Right cardiac atrium (tissue), 5 donors: ENCODE measurements at regions not wholly inside any gene's neighbourhood (a gene's known extent, or its start where the extent isn't known, plus 50 kb on each side); places are given as distances from the start of the nearest gene placed in this dataset.

Experiments used
- ATAC-seq, 2 donors: fragments of 200-7000 bp; cut with Tn5 transposase; one replicate each; pipeline versions ENCODE4 v1.8.0 to v1.9.1; 2020; ENCODE audit warnings: moderate library complexity in 2 of 2, mild to moderate bottlenecking in 1 of 2
- DNase-seq, 3 donors: peaks; one replicate each; pipeline ENCODE4 v3.0.0-alpha.2; 2020
- H3K27ac ChIP-seq: one replicate; pipeline ENCODE4 v1.5.1; 2013; ENCODE audit warnings: mild to moderate bottlenecking, low read length, control low read depth, moderate library complexity
- H3K27me3 ChIP-seq: one replicate; pipeline ENCODE4 v1.6.1; 2013; ENCODE audit not compliant: control insufficient read depth, insufficient read depth
- H3K4me1 ChIP-seq: one replicate; pipeline ENCODE4 v1.6.1; 2013; ENCODE audit warnings: low read length; ENCODE audit not compliant: control insufficient read depth, insufficient read depth
- H3K4me3 ChIP-seq: one replicate; pipeline ENCODE4 v1.5.1; 2013; ENCODE audit warnings: low read length, control low read depth
- H3K9me3 ChIP-seq: one replicate; pipeline ENCODE4 v1.6.1; 2013; ENCODE audit warnings: low read length; ENCODE audit not compliant: control insufficient read depth
- WGBS: extraction: QIAGEN DNeasy Blood & Tissue Kit; methylation state at CpG from one replicate; pipeline ENCODE4 v1.1.7; 2013; 5-methylcytosine and 5-hydroxymethylcytosine counted together
- intact Hi-C, 4 donors: fragments of 100-400 bp; cut with DNase I; formaldehyde crosslinking; loops; one replicate each; pipeline versions ENCODE4 v1.11.0 to v1.14.0; 2022 to 2023
- donor health status: healthy with polysubstance abuse.
- donor health status: DM: no; HTN: yes; CAD: no.
- donor health status: DM: no; HTN: no; CAD: no.
- donor health status: DM: no; HTN: yes; CAD: no; lungs with severe emphysema.
- donor health status: DM: yes; HTN: yes; CAD: no.

DNA sequence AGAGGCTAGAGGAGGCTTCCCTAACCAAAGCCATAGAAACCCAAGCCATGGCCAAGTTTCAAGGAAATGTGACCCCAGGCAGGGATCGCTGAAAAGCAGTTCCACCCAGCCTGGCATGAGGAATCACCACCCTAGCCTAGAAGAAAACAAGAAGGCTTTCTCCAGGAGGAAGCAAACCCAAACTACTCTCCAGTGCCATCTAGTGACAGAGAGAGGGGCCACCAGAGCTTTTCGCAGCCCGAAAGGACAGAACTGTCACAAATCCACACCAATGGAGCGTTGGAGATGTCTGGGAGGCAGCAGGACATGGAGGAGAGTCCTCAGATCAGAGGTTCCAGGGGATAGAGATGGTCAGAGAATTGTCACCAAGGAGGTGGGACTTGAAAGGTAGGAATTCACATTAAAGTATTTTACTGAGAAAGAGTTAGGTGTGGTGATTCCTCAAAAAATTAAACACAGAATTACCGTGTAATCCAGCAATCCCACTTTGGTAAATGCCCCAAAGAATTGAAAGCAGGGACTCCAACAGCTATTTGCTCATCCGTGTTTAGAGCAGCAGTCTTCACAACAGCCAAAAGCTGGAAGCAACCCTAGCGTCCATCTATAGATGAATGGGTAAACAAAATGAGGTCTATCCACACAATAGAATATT lies 67.3 kb upstream of the NUP50 start:
- Histone ChIP-seq H3K4me3 (no peak overlapping the region), H3K9me3 (no peaks in the 10 kb centered on the region), H3K4me1 (no peaks in the 10 kb centered on the region), H3K27ac (no peak overlapping the region), H3K27me3 (no peaks in the 10 kb centered on the region)
- intact Hi-C loops = loop anchor here in 2 of 4 donors (10.0 kb wide), 2 partner anchors 122 to 282 kb away; no protein-coding TSS in a partner anchor
- DNase-seq (peak in 1 of 3 donors; percentile 62), ATAC-seq (peak; percentile 67 to 71)
- WGBS = 24% methylated on average over 7 of the region's 7 CpGs

DNA sequence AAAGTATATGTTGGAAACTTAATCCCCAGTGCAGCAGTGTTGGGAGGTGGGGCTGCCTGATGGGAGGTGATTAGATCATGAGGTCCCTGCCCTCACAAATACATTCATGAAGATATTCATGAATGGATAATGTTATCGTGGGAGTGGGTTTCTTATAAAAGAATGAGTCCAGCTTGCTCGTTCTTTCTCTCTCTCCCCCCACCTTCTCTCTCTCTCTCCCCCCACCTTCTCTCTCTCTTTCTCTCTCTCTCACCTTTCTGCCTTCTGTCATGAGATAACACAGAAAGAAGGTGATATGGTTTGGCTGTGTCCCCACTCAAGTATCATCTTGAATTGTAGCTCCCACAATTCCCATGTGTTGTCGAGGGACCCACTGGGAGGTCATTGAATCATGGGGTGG lies 66.7 kb upstream of the NUP50 start:
- DNase-seq (no peak), ATAC-seq (no peak)
- H3K27ac ChIP-seq = no peak overlapping the region
- no peaks in the 10 kb centered on the region for H3K4me1 ChIP-seq
- no peaks in the 10 kb centered on the region for H3K9me3 ChIP-seq
- no peak overlapping the region for H3K4me3 ChIP-seq
- H3K27me3 ChIP-seq = no peaks in the 10 kb centered on the region
- 74% methylated on average over 3 of the region's 3 CpGs for WGBS
- intact Hi-C loops = loop anchor here in 2 of 4 donors (10.0 kb wide), 2 partner anchors 122 to 282 kb away; no protein-coding TSS in a partner anchor

DNA sequence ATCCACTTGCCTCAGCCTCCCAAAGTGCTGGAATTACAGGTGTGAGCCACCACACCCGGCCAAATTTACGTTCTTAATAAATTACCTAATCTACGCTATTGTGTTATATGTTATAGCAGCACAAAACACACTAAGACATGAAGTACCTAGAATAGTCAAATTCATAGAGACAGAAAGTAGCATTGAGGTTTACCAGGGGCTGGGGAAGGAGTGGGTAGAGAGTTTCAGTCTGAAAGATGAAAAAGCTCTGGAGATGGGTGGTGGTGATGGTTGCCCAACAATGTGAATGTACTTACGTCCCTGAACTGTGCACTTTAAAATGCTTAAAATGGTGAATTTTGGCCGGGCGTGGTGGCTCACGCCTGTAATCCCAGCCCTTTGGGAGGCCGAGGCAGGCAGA lies 65.7 kb upstream of the NUP50 start:
- Histone ChIP-seq H3K4me1 (no peaks in the 10 kb centered on the region), H3K4me3 (no peak overlapping the region), H3K27me3 (no peaks in the 10 kb centered on the region), H3K27ac (no peak overlapping the region), H3K9me3 (no peaks in the 10 kb centered on the region)
- intact Hi-C loops = loop anchor here in 2 of 4 donors (10.0 kb wide), 2 partner anchors 123 to 283 kb away; no protein-coding TSS in a partner anchor
- ATAC-seq (no peak), DNase-seq (no peak)
- WGBS = 86% methylated on average over 8 of the region's 8 CpGs

DNA sequence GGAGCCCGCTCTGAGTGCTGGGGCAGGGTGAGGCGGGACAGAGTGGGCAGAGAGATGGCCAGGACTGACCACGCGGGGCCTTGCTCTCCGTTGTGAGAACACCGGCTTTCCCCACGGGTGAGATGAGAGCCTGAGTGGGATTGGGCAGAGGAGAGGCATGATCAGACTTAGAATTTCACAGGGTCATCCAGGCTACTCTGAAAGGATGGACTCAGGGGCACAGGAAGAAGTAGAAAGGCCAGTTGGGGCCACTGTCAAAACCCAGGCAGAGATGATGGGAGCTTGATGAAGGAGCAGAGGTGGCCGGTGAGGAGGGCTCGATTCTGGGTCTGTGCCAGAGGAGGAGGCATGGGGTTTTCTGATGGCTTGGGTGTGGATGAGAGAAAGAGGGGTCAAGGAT lies 63.8 kb upstream of the NUP50 start:
- intact Hi-C loops = loop anchor here in 3 of 4 donors (5.0 to 10.0 kb wide), 4 partner anchors 125 to 285 kb away; no protein-coding TSS in a partner anchor
- 68% methylated on average over 9 of the region's 9 CpGs for WGBS
- DNase-seq = no peak
- Histone ChIP-seq H3K9me3 (no peaks in the 10 kb centered on the region), H3K27ac (no peak overlapping the region), H3K27me3 (no peaks in the 10 kb centered on the region), H3K4me3 (no peak overlapping the region), H3K4me1 (no peaks in the 10 kb centered on the region)
- ATAC-seq = no peak

DNA sequence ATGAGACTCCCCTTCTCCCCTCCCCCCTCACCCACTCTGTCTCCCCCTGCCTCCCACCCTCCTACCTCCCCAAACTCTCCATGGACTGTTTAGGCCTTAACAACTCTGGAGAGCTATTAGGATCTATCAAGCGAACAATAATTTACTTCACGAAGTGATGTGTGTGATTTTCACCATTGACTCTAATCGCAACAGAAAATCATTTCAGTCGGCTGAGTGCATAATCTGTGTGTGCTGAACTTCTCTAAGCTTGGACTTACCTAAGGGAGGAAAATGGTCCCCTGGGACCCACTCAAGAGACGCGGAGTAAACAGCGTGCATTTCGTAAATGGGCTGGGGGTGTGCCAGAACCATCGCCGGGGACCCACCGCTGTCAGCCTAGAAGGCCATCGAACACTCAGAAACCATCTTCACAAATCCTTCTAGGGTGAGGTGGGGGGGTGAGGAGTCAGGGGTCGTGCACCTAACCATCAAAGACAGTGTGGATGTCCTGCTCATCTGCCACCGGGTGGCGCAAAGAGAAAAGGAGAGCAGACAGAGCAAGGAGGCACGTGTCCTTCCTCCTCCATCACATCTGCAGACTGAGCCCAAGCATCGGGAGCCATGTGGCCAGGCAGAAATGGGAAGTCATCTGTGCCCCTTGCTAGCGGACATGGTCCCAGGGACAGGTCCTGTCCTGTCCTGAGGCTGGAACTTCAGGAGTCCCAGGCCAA lies 62.1 kb upstream of the NUP50 start:
- ATAC-seq (peak; percentile 55 to 60), DNase-seq (peak; percentile 43 to 73 (median 70))
- 33% methylated on average over 18 of the region's 18 CpGs for WGBS
- Histone ChIP-seq H3K27ac (no peak overlapping the region), H3K4me1 (no peaks in the 10 kb centered on the region), H3K9me3 (no peaks in the 10 kb centered on the region), H3K27me3 (no peaks in the 10 kb centered on the region), H3K4me3 (no peak overlapping the region)
- intact Hi-C loops = loop anchor here in 1 of 4 donors (5.0 to 10.0 kb wide), 2 partner anchors 163 to 279 kb away; no protein-coding TSS in a partner anchor

DNA sequence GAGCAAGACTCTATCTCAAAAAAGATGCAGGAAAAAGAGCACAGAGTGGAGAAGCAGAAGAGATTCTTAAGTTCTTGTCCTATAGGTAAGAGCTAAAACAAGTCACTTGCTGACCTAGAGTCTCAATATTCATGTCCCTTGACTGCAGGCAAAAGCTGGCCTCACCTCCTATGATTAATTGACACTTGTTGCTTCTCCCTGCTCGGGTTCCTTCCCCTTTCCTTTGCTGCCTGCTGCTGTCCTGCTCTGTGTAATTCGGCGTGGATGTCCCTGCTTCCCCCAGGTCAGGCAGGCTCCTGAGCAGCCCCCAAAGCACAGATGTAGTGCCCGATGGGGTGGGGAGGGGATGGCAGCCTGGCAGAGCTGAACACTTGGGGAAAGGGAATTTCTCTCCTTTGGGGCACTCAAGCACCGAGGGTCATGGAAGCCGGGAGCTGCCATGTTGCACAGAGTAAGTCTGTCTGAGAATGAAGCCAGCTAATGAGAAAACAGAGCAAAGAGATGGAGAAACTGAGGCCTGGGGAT lies 60.8 kb upstream of the NUP50 start:
- intact Hi-C loops = loop anchor here in 1 of 4 donors (5.0 to 10.0 kb wide), 2 partner anchors 162 to 281 kb away; no protein-coding TSS in a partner anchor
- Histone ChIP-seq H3K4me3 (no peak overlapping the region), H3K9me3 (no peaks in the 10 kb centered on the region), H3K27ac (no peak overlapping the region), H3K27me3 (no peaks in the 10 kb centered on the region), H3K4me1 (no peaks in the 10 kb centered on the region)
- no peak for DNase-seq
- ATAC-seq = no peak
- 63% methylated on average over 6 of the region's 6 CpGs for WGBS

DNA sequence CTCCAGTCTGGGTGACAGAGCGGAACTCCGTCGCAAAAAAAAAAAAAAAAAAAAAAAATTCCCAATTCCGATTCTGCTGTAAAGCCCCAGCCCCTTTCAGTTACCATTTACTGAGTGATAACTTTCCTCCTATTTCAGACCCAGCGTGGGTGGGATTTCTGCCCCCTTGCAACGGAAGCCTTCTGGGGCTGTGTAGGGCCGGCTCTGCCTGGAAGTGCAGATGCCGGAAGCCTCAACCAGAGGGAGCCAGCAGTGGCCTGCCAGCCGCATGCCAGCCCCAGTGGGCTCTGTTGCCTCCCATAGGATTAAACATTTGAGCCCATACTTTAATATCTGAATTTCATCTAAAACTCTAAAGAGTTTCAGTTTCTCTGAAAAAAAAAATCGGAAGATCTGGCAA lies 60.0 kb upstream of the NUP50 start:
- Histone ChIP-seq H3K27me3 (no peaks in the 10 kb centered on the region), H3K4me1 (no peaks in the 10 kb centered on the region), H3K9me3 (no peaks in the 10 kb centered on the region), H3K4me3 (no peak overlapping the region), H3K27ac (no peak overlapping the region)
- DNase-seq = no peak
- intact Hi-C loops = loop anchor here in 1 of 4 donors (5.0 to 10.0 kb wide), 2 partner anchors 161 to 281 kb away; no protein-coding TSS in a partner anchor
- no peak for ATAC-seq
- WGBS = 73% methylated on average over 10 of the region's 10 CpGs

DNA sequence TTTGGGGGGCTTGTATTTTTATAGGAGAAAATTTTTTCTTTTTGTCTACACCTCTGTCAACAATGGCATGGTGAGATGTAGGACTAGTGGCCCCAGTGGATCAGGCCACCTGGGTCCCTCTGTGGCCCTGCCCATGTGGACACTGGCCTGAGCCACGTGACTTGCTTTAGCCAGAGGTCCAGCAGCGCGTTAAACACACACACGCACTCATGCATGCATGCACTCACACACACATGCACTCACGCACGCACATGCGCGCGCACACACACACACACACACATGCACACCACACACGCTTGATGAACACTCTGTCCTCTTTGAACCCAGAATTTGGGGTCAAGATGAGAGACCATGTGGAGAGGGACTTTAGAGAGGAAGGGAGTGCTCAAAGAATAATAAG lies 59.4 kb upstream of the NUP50 start:
- ATAC-seq = no peak
- WGBS = 92% methylated on average over 10 of the region's 10 CpGs
- Histone ChIP-seq H3K4me1 (no peaks in the 10 kb centered on the region), H3K27ac (no peak overlapping the region), H3K9me3 (no peaks in the 10 kb centered on the region), H3K4me3 (no peak overlapping the region), H3K27me3 (no peaks in the 10 kb centered on the region)
- DNase-seq = no peak
- intact Hi-C loops = loop anchor here in 1 of 4 donors (5.0 to 10.0 kb wide), 2 partner anchors 160 to 282 kb away; no protein-coding TSS in a partner anchor

DNA sequence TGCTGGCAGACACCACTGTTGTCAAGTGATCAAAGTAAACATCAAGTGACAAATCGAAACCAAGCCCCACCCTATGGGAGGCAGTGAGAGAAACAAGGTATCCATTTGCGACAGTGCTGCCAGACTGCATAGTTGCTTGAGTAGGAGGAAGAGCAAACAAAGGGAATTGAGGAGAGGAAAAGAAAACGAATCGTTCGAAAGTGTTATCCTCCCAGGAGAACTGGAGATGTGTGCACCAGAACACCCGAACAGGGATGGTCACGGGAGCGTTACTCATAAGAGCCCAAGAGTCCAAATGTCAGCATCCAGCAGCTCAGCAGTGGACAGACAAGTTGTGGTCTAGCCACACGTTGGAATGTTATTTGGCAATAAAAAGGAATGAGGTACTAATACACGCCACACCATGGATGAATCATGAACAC lies 58.4 kb upstream of the NUP50 start:
- no peak overlapping the region for H3K27ac ChIP-seq
- 59% methylated on average over 10 of the region's 10 CpGs for WGBS
- intact Hi-C loops = loop anchor here in 1 of 4 donors (10.0 kb wide), 1 partner anchor 160 kb away; no protein-coding TSS in a partner anchor
- H3K4me1 ChIP-seq = no peaks in the 10 kb centered on the region
- no peak overlapping the region for H3K4me3 ChIP-seq
- H3K9me3 ChIP-seq = no peaks in the 10 kb centered on the region
- DNase-seq = no peak
- no peaks in the 10 kb centered on the region for H3K27me3 ChIP-seq
- ATAC-seq = no peak

DNA sequence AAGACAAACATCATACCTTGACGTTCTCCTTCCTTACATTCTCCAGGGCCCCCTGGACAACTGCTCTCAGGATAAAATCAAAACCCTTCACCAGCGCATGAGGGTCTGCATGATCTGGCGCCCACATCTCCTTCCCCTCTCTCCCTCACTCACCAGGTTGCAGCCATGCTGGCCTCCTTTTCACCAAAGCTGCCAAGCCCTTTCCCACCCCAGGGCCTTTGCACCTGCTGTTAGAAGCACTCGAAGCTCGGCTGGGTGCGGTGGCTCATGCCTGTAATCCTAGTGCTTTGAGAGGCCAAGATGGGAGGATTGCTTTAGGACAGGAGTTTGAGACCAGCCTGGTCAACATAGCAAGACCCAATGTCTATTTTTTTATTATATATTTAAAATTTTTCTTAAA lies 56.1 kb upstream of the NUP50 start:
- Histone ChIP-seq H3K4me1 (no peaks in the 10 kb centered on the region), H3K9me3 (no peaks in the 10 kb centered on the region), H3K27ac (no peak overlapping the region), H3K27me3 (no peaks in the 10 kb centered on the region), H3K4me3 (no peak overlapping the region)
- intact Hi-C loops = loop anchor here in 1 of 4 donors (10.0 kb wide), 1 partner anchor 157 kb away; no protein-coding TSS in a partner anchor
- DNase-seq (no peak), ATAC-seq (no peak)
- WGBS = 85% methylated on average over 6 of the region's 6 CpGs
